ENCODE measurements at regions not wholly inside any gene's neighbourhood (a gene's known extent, or its start where the extent isn't known, plus 50 kb on each side); places are given as distances from the start of the nearest gene placed in this dataset.
"Not testable (repeated sequence)": the region's sequence is repeated elsewhere in the genome, so short reads cannot be mapped to it uniquely, and the experiment has no call there.

GRCh38 chr1:166784646-166785045 is 54.6 kb upstream of the POGK start:
- H3K23me2 ChIP-seq (ENCODE audit: low read depth, low read length); H4K91ac ChIP-seq (replicated peaks; ENCODE audit: insufficient read length, low read length); H3K27me3 ChIP-seq (replicated peaks in 1 of 4; ENCODE audit: control insufficient read depth in 3 of 4, extremely low read depth in 1 of 4, insufficient read depth in 3 of 4, low read length in 3 of 4); POLR2A ChIA-PET (ENCODE audit: partially characterized antibody); H3K4ac ChIP-seq (replicated peaks; ENCODE audit: insufficient read length, low read depth, low read length); H3K79me1 ChIP-seq (ENCODE audit: low read depth, low read length); H4K8ac ChIP-seq (ENCODE audit: extremely low read depth, insufficient read depth, low read length); H3K4me3 ChIP-seq (ENCODE audit: extremely low read depth in 1 of 4, insufficient read depth in 2 of 4, low read depth in 3 of 4, low read length in 4 of 4); H2BK20ac ChIP-seq (ENCODE audit: low read length); DNase-seq (ENCODE audit: low read depth in 1 of 2, low spot score in 2 of 2); H4K20me1 ChIP-seq (replicated peaks in 1 of 2; ENCODE audit: control insufficient read depth in 1 of 2, insufficient read depth in 2 of 2, low read length in 2 of 2); H3K36me3 ChIP-seq (ENCODE audit: control insufficient read depth in 2 of 4, insufficient read depth in 4 of 4, low read length in 3 of 4); H3K9me3 ChIP-seq (ENCODE audit: insufficient read depth in 2 of 2, low read depth in 1 of 2, low read length in 1 of 2); H2AK5ac ChIP-seq (ENCODE audit: low read depth, low read length); H3K18ac ChIP-seq (ENCODE audit: extremely low read depth, low read length); H4K5ac ChIP-seq (ENCODE audit: insufficient read length, low read depth, low read length); H3K23ac ChIP-seq (ENCODE audit: insufficient read length); H3K56ac ChIP-seq (replicated peaks; ENCODE audit: insufficient read length, low read depth, low read length); H3K14ac ChIP-seq (ENCODE audit: insufficient read length); H3K27ac ChIP-seq (ENCODE audit: low read depth, low read length); H2BK12ac ChIP-seq (ENCODE audit: low read depth, low read length); H2BK15ac ChIP-seq (ENCODE audit: low read length); H2BK5ac ChIP-seq (ENCODE audit: low read depth, low read length); H3K79me2 ChIP-seq (ENCODE audit: control insufficient read depth in 1 of 2, insufficient read depth in 2 of 2, low read length in 2 of 2); H3K9ac ChIP-seq (replicated peaks in 1 of 4; ENCODE audit: extremely low read depth in 1 of 4, low read depth in 3 of 4, low read length in 3 of 4); FAIRE-seq; H3K4me1 ChIP-seq (replicated peaks in 1 of 4; ENCODE audit: control insufficient read depth in 3 of 4, insufficient read depth in 4 of 4, low read length in 3 of 4): not testable (repeated sequence)
- CTCF ChIA-PET (ENCODE audit: partially characterized antibody) = interaction anchor here (1.6 kb wide), 1 partner anchor 38 kb away, joined by 3 read pairs; no protein-coding TSS in a partner anchor
- peak overlapping the region; percentile 54 for H2BK120ac ChIP-seq (replicated peaks; ENCODE audit: low read depth, low read length)
- 0 out of 2 replicates have a peak, but pooled peaks have one; percentile 18 for TF ChIP-seq SP1 (IDR thresholded peaks at IDR 0.05; ENCODE audit: low read depth, low read length)
- peak overlapping the region in 1 of 2 experiments; percentile 8; a peak in 1 of 4 replicates for H3K4me2 ChIP-seq (ENCODE audit: insufficient read depth in 1 of 2, low read depth in 2 of 2, low read length in 2 of 2)
- H2AFZ ChIP-seq (ENCODE audit: low read length) = 0 out of 2 replicates have a peak overlapping the region, but pooled peaks have one; percentile 58
- 80% methylated on average over 2 of the region's 4 CpGs; no CpG with 5 or more reads in 1 of the 2 experiments for WGBS, 2 experiments (ENCODE audit: extremely low coverage in 1 of 2, insufficient coverage in 1 of 2, insufficient read length in 1 of 2, insufficient replicate concordance in 2 of 2, low coverage in 1 of 2, low lambda C conversion rate in 2 of 2, missing lambda C conversion rate in 1 of 2)

Data from H1 (cell line).